SK-N-SH (cell line): ENCODE measurements at regions not wholly inside any gene's neighbourhood (a gene's known extent, or its start where the extent isn't known, plus 50 kb on each side); places are given as distances from the start of the nearest gene placed in this dataset.

Experiments used
- CTCF ChIA-PET: fragments of 300-600, 350-600 bp; formaldehyde crosslinking; extraction: SDS; loops from one replicate; lab custom pipeline; 2021; lab: Yijun Ruan, JAX
- POLR2A ChIA-PET: fragments of 350-600 bp; sonication (Branson Sonifier 250); formaldehyde crosslinking; extraction: SDS; loops from one replicate; lab custom pipeline; 2020; ENCODE audit warnings: antibody characterized with exemption, inconsistent platforms; lab: Yijun Ruan, JAX
- DNase-seq: peaks from one replicate; pipeline ENCODE4 v3.0.0; 2012
- H2AFZ ChIP-seq: fragments of 200-600 bp; sonication (generic); 2 replicates; pipeline ENCODE4 v1.8.1; 2016; ENCODE audit warnings: antibody characterized with exemption, mild to moderate bottlenecking, low read depth
- H3F3A ChIP-seq: fragments of 200-600 bp; sonication (generic); replicated peaks from 2 replicates; pipeline ENCODE3; 2016; ENCODE audit warnings: antibody characterized with exemption, mild to moderate bottlenecking; ENCODE audit not compliant: insufficient read depth
- H3K27ac ChIP-seq, 2 experiments: fragments of 200-500 bp in 1 of 2; fragments of 200-600 bp in 1 of 2; sonication (Bioruptor generic) in 1 of 2; sonication (generic), shearing (Covaris generic) in 1 of 2; 2 replicates each; pipeline versions ENCODE4 v1.5.1 to v1.6.1; 2014 to 2016; ENCODE audit warnings: low read depth in 2 of 2, inconsistent platforms in 1 of 2, low read length in 1 of 2, mild to moderate bottlenecking in 1 of 2, mixed read lengths in 1 of 2
- H3K27me3 ChIP-seq: fragments of 200-600 bp; sonication (generic), shearing (Covaris generic); 2 replicates; pipeline ENCODE4 v1.6.1; 2016; ENCODE audit warnings: mixed run types; ENCODE audit not compliant: insufficient read depth
- H3K36me3 ChIP-seq, 2 experiments: fragments of 200-500 bp in 1 of 2; fragments of 200-600 bp in 1 of 2; sonication (Bioruptor generic) in 1 of 2; sonication (generic) in 1 of 2; replicated peaks in 1 of 2; 2 replicates each; pipeline versions ENCODE3 to v1.5.1; 2014 to 2016; ENCODE audit warnings: low read length in 1 of 2, mild to moderate bottlenecking in 1 of 2; ENCODE audit not compliant: insufficient read depth in 2 of 2, control insufficient read depth in 1 of 2
- H3K4me1 ChIP-seq, 2 experiments: fragments of 200-500 bp in 1 of 2; fragments of 200-600 bp in 1 of 2; sonication (Bioruptor generic) in 1 of 2; sonication (generic), shearing (Covaris generic) in 1 of 2; 2 replicates each; pipeline versions ENCODE4 v1.5.1 to v1.6.1; 2014 to 2016; ENCODE audit warnings: low read depth in 1 of 2, low read length in 1 of 2, mixed run types in 1 of 2; ENCODE audit not compliant: insufficient read depth in 2 of 2, control insufficient read depth in 1 of 2
- H3K4me2 ChIP-seq: fragments of 200-600 bp; sonication (generic), shearing (Covaris generic); 2 replicates; pipeline ENCODE4 v1.6.1; 2017; ENCODE audit warnings: mixed run types
- H3K4me3 ChIP-seq, 2 experiments: fragments of 200-500 bp in 1 of 2; fragments of 200-600 bp in 1 of 2; sonication (Bioruptor generic) in 1 of 2; sonication (generic), shearing (Covaris generic) in 1 of 2; 2 replicates each; pipeline versions ENCODE4 v1.5.1 to v1.8.1; 2014 to 2016; ENCODE audit warnings: low read depth in 2 of 2, inconsistent platforms in 1 of 2, low read length in 1 of 2, mild to moderate bottlenecking in 1 of 2, mixed read lengths in 1 of 2, moderate library complexity in 1 of 2
- H3K79me2 ChIP-seq: fragments of 200-600 bp; sonication (generic); 2 replicates; pipeline ENCODE4 v1.8.1; 2017; ENCODE audit warnings: mild to moderate bottlenecking; ENCODE audit not compliant: insufficient read depth
- H3K9ac ChIP-seq: fragments of 200-600 bp; sonication (generic); 2 replicates; pipeline ENCODE4 v1.6.1; 2017; ENCODE audit warnings: mixed run types
- H3K9me2 ChIP-seq: fragments of 200-600 bp; sonication (generic); 2 replicates; pipeline ENCODE4 v1.6.1; 2017; ENCODE audit warnings: mixed run types
- H3K9me3 ChIP-seq: fragments of 200-600 bp; sonication (generic); 2 replicates; pipeline ENCODE4 v1.6.1; 2017; ENCODE audit warnings: mixed run types, mild to moderate bottlenecking, moderate library complexity
- H4K20me1 ChIP-seq: fragments of 200-600 bp; sonication (generic); 2 replicates; pipeline ENCODE4 v1.6.1; 2017; ENCODE audit warnings: mild to moderate bottlenecking, mixed run types; ENCODE audit not compliant: insufficient read depth
- CHD2 ChIP-seq: fragments of 150-350 bp; IDR thresholded peaks from 2 replicates; pipeline ENCODE4 v1.6.1; 2018; ENCODE audit warnings: low read length; ENCODE audit not compliant: partially characterized antibody
- FOSL2 ChIP-seq: IDR thresholded peaks from 2 replicates; pipeline ENCODE4 v1.4.0; 2012; ENCODE audit warnings: low read depth, mild to moderate bottlenecking, moderate library complexity, borderline replicate concordance
- GATA2 ChIP-seq: sonication (generic); formaldehyde crosslinking; IDR thresholded peaks from 2 replicates; pipeline ENCODE4 v1.5.0; 2020; ENCODE audit warnings: mild to moderate bottlenecking, missing genetic modification reagents
- MEF2A ChIP-seq: IDR thresholded peaks from 2 replicates; pipeline ENCODE4 v1.4.0; 2012; ENCODE audit warnings: low read depth, borderline replicate concordance
- NRF1 ChIP-seq: IDR thresholded peaks from 2 replicates; pipeline ENCODE4 v1.6.1; 2012; ENCODE audit warnings: low read depth, mild to moderate bottlenecking, low read length
- POLR2AphosphoS5 ChIP-seq: IDR thresholded peaks from 2 replicates; pipeline ENCODE4 v1.6.1; 2012; ENCODE audit warnings: low read depth, low read length
- RXRA ChIP-seq: IDR thresholded peaks from 2 replicates; pipeline ENCODE4 v1.4.0; 2012; ENCODE audit warnings: low read depth, mild to moderate bottlenecking, borderline replicate concordance
- SIN3A ChIP-seq: IDR thresholded peaks from 2 replicates; pipeline ENCODE4 v1.6.1; 2012; ENCODE audit warnings: low read depth, mild to moderate bottlenecking, low read length, moderate library complexity, borderline replicate concordance
- SMC3 ChIP-seq: IDR thresholded peaks from 2 replicates; pipeline ENCODE4 v1.6.1; 2012; ENCODE audit warnings: low read depth, low read length, improper control_type of control experiment
- TEAD4 ChIP-seq: IDR thresholded peaks from 2 replicates; pipeline ENCODE4 v1.4.0; 2012; ENCODE audit warnings: mild to moderate bottlenecking, borderline replicate concordance; ENCODE audit not compliant: insufficient read depth
- WGBS: methylation state at CpG from one replicate; pipeline ENCODE4 v1.1.6; 2017; ENCODE audit warnings: low lambda C conversion rate; 5-methylcytosine and 5-hydroxymethylcytosine counted together
- TF ChIP-seq, protein P1 (sequence below): IDR thresholded peaks from 2 replicates; pipeline ENCODE4 v1.4.0; 2012; ENCODE audit warnings: low read depth
- TF ChIP-seq, protein P2 (sequence below): fragments of 200-600 bp; sonication (generic); IDR thresholded peaks from 2 replicates; pipeline ENCODE4 v1.6.1; 2017; ENCODE audit warnings: antibody characterized with exemption, mild to moderate bottlenecking, moderate library complexity

DNA sequence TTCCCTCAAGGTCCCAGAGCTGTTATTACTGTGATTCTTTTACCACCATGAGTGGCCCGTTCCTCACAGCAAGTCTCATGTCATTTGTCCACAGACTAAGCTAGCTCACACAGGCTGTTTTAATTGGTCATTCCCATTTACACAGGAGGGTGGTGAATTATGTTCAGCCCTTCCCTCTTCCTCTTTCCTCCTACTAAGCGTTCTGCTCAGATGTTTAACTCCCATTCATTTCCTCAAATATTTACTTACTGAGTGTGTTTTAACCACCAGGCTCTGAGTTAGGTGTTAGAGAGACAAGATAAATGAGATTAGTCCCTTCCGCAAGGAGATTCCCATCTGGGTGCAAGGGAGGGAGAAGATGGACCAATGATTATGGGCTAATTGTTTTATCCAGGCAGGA lies 403.6 kb upstream of the ACVR2A start:
- Histone ChIP-seq H2AFZ (no peak overlapping the region), H3K27ac (no peak overlapping the region), H3K79me2 (no peaks in the 10 kb centered on the region), H3F3A (no peaks in the 10 kb centered on the region), H3K9me3 (no peaks in the 10 kb centered on the region), H3K27me3 (no peaks in the 10 kb centered on the region), H3K4me3 (no peak overlapping the region), H3K9me2 (no peaks in the 10 kb centered on the region), H3K36me3 (no peaks in the 10 kb centered on the region), H3K4me1 (no peaks in the 10 kb centered on the region), H3K4me2 (no peak overlapping the region), H3K9ac (no peak overlapping the region), H4K20me1 (no peaks in the 10 kb centered on the region)
- 3% methylated on average over 3 of the region's 3 CpGs for WGBS
- DNase-seq, result no peak
- ChIA-PET POLR2A (no interaction called here), CTCF (interaction anchor here (0.8 kb wide), 1 partner anchor 470 kb away, joined by 3 read pairs; no protein-coding TSS in a partner anchor)
- no peak for TF ChIP-seq CHD2
- TF ChIP-seq FOSL2, result no peak
- TF ChIP-seq NRF1, result no peak
- no peak for TF ChIP-seq SMC3
- no peak for TF ChIP-seq RXRA
- no peak for TF ChIP-seq SIN3A
- no peak for TF ChIP-seq MEF2A
- no peak for TF ChIP-seq POLR2AphosphoS5
- no peak for TF ChIP-seq TEAD4

DNA sequence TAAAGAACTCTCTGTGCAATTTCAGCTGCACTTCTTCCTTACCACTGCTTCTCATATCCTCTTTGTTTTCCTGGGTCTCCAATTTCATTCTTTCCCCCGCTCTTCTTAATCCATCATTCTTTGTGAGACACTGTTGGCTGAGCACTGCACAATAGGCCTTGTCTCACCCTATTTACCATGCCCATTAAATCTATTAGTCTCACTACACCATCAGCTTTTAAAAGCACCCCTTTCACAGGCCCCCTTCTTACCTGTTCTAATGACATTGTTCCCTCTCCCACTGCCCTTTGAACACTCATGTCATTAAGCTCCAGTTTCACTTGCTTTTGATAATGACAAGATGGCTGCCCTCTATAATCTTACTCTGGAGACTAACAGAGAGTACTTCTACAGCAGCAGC lies 404.1 kb upstream of the ACVR2A start:
- H3K9me2 ChIP-seq, result no peaks in the 10 kb centered on the region

More for the DNA sequence above, 404.1 kb upstream of the ACVR2A start:
- Histone ChIP-seq H2AFZ (no peak overlapping the region), H3K4me3 (no peak overlapping the region), H3K27me3 (no peaks in the 10 kb centered on the region), H3K4me2 (no peak overlapping the region), H3K79me2 (no peaks in the 10 kb centered on the region), H3K9ac (no peak overlapping the region), H3K36me3 (no peaks in the 10 kb centered on the region), H4K20me1 (no peaks in the 10 kb centered on the region), H3K4me1 (no peaks in the 10 kb centered on the region), H3K27ac (no peak overlapping the region), H3F3A (no peaks in the 10 kb centered on the region), H3K9me3 (no peaks in the 10 kb centered on the region)
- 21% methylated on average over 1 of the region's 1 CpG for WGBS
- DNase-seq, result no peak
- TF ChIP-seq, protein P1, sequence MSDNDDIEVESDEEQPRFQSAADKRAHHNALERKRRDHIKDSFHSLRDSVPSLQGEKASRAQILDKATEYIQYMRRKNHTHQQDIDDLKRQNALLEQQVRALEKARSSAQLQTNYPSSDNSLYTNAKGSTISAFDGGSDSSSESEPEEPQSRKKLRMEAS, result no peak
- TF ChIP-seq, protein P2, sequence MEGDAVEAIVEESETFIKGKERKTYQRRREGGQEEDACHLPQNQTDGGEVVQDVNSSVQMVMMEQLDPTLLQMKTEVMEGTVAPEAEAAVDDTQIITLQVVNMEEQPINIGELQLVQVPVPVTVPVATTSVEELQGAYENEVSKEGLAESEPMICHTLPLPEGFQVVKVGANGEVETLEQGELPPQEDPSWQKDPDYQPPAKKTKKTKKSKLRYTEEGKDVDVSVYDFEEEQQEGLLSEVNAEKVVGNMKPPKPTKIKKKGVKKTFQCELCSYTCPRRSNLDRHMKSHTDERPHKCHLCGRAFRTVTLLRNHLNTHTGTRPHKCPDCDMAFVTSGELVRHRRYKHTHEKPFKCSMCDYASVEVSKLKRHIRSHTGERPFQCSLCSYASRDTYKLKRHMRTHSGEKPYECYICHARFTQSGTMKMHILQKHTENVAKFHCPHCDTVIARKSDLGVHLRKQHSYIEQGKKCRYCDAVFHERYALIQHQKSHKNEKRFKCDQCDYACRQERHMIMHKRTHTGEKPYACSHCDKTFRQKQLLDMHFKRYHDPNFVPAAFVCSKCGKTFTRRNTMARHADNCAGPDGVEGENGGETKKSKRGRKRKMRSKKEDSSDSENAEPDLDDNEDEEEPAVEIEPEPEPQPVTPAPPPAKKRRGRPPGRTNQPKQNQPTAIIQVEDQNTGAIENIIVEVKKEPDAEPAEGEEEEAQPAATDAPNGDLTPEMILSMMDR, result no peak
- no peak for TF ChIP-seq SMC3
- no peak for TF ChIP-seq GATA2
- ChIA-PET POLR2A (no interaction called here), CTCF (interaction anchor here (0.8 kb wide), 1 partner anchor 470 kb away, joined by 3 read pairs; no protein-coding TSS in a partner anchor)
